DMS153 treated with DMSO at 0.1 percent for 48 hours (cell line): ENCODE measurements at regions not wholly inside any gene's neighbourhood (a gene's known extent, or its start where the extent isn't known, plus 50 kb on each side); places are given as distances from the start of the nearest gene placed in this dataset.

ENCODE experiments used
- DNase-seq: peaks from one replicate; lab custom pipeline; 2025; ENCODE audit not compliant: unreplicated experiment; lab: John Stamatoyannopoulos, UW

- DNase-seq: no peak
These were observed 389.7 kb upstream of the JARID2 start for GRCh38 chr6:14856177-14856576.

DNA sequence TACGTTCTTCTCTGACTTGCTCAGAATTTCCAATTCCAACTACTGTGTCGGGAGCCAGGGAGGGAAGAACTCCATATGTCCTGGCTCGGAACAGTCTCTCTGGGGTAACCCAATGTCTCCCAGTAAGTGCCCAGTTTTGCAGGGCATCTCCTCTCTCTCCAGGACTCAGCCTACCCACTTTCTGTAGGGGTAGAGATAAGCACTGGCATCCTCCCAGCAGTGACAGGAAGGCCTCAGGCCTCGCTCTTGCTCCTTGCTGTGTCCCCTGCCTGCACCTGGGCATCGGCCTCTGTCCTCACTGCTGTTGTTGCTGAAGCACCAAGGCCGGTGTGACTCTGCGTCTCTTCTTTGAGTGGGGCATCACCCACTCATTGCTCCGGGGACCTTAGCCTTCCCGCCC is 388.9 kb upstream of the JARID2 start:
- DNase-seq: no peak

DNA sequence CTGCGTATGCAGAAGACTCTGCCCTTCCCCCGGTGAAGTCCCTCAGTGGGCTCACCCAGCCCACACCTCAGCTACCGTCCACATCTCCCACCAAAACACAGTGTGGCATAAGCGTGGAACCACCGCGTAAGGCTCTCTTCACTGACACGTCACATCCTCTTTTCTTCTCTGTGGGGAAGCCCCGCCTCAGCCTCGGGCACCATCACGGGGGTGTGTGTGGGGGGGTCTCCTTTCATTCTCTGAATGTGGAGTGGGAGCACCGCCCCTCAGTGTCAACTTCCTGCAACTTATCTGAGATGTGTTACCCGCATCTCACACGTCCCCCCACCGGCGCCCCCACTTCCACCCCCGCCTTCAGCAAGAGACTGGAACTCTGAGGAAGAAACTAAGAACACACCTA is 388.4 kb upstream of the JARID2 start:
- no peak for DNase-seq

GRCh38 chr6:14858808-14859207 is 387.1 kb upstream of the JARID2 start:
- no peak for DNase-seq

DNA sequence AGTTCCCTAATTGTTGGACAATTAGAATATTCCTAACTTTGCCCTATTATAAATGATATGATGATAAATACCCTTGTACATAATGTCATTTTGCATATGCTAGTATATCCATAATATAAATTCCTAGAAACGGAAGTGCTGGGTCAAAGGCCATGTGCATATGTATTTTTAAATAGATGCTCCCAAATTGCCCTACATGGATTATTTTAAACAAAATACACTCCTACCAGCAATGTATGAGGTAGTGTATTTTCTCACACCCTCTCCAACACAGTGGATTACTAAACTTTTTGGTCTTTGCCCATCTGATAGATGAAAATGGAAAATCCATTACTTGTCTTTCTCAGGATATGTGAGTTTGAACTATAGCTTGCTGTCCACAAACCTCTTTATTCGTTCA is 385.1 kb upstream of the JARID2 start:
- no peak for DNase-seq

GRCh38 chr6:14861491-14861943 is 384.4 kb upstream of the JARID2 start:
- DNase-seq: no peak

DNA sequence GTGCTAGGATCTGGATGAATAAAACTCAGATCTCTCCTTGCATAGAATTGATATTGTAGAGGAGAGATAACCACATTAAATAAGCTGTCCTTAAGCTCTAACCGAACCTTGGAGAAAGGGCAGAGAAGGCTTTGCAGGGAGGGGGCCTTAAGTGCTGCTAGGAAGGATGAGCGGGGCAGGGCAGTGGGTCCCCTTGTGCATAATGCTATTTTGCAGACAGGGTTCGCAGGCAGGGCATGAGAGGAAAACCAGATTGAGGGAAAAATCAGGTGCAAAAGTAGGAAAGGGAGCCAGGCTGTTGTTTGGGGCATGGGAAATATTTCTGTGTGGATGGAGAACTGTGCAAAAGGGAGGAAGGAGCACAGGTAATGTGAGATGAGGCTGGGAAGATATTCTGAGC is 383.0 kb upstream of the JARID2 start:
- DNase-seq: no peak

DNA sequence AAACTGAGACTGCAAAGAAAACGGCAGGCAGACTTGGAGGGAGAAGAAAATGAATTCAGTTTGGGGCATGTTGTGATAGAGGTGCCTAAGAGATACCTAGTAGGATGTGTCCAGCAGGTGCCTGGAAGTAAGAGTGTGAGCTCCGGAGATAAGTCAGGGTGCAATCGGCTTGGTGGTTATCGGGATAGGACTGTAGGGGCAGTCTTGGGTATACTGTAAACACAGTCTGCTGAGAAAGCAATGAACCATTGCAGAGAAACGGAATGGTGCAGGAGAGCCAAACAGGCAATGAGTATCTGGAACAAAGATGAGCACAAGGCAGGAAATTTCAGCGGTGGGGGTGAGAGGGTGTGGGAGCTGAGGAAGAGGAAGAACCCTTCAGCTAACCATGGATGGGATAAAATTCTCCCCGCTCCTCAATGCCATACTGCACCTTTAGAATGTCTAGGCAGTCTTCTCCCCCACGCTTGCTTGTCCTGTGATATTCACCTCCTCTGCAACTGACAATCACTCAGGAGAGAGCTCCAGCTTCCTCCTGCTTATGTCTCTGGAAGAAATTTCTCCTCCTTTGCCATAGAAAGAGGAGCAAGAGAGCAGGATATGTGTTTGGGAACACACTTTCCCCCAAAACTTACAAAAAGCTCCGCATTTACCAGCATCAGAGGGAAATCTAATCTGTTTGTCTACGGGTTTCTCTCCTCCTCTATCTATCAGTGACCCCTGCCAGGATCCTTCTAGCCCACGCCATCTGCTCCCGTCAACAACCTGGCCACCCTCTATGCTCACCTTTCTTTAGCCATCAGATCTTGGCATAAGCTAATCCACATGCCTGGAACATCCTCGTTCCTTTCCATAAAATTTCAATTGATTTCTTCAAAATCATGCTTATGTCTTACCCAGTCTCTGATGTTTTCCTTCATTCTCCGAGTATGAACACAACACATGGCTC is 381.7 kb upstream of the JARID2 start:
- DNase-seq: no peak

GRCh38 chr6:14865531-14866100 is 380.3 kb upstream of the JARID2 start:
- DNase-seq: no peak

GRCh38 chr6:14867802-14868201 is 378.1 kb upstream of the JARID2 start:
- no peak for DNase-seq

- no peak for DNase-seq
These were observed 374.6 kb upstream of the JARID2 start for GRCh38 chr6:14871221-14871620.

DNA sequence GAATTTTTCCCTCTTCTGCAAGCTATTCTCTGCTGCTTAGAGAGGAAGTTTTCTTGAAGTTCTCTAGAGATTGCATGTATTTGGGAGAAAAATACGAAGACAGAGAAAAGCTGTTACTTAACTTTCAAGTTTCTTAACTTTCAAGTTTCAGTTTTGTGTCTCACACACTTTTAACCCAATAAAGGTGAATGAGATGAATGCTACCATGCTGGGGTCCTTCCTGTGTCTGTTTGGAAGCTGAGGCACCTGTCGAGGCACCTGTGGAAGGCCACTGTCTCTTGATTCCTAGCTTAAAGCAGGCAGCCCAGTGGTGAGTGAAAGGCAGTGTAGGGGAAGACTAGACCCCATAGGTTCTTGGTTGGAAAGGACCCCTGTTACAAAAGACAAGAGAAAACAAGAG is 372.8 kb upstream of the JARID2 start:
- DNase-seq: no peak

DNA sequence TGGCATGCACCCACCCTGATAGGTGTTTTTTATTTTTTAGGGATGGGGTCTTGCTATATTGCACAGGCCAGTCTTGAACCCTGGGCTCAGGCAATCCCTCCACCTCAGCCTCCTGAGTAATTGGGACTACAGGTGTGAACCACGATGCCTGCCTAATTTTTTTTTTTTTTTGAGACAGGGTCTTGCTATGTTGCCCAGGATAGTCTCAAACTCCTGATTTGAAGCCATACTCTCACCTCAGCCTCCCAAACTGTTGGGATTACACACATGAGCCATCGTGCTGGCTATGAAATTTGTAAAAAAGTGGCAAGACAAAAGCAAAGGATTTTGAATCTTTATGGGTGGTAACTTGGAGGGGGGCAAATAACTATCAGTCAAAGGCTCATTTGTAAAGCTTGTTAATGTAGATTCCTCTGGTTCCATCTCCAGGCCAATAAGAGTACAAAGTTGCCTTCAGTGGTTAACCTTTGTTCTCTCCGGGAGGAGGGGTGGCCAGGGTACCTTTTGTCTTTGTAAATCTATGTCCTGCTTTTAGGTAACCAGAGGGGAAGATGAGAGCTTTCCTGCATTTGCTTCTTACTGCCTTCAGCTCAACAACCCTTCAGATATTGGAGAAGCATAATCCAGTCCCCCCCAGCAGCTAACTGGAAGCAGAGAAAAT is 372.0 kb upstream of the JARID2 start:
- DNase-seq: no peak

GRCh38 chr6:14874975-14875480 is 370.8 kb upstream of the JARID2 start:
- no peak for DNase-seq

- no peak for DNase-seq
These were observed 370.3 kb upstream of the JARID2 start for GRCh38 chr6:14875481-14876063.

DNA sequence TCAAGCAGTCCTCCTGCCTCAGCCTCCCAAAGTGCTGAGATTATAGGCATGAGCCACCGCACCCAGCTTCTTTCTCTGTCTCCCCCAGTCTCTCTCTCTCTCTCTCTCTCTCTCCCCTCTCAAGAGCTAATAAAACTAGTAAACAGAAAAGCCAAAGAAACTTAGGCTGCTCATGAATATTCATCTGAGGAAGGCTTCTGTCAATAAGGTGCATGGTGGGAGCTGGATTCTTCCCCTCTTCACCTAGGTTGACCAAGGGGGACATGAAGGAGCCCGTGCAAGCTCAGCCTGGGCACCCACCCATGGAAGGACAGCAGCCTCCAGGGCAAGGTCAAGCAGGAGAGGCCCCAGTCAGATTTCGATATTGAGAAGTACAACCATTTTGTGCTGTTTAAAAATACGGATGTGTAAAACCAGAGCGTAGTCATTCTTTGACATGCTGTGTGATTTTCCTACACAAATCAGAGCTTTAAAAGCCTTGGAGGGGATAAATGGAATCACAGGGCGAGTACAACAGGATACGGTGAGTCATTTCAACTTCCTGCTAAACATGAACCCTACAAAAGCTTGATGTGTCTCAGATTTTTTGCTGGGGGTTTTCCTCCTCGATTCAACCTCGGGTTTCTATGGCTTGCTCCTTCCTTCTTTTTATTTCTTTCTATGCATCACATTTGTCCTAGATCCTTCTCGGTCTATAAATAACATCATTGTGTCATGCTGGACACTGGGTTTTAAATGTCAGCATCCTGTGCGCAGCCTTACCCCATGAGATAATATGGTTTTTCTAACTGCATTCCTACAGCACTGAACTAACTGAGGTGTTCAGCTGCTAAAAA is 368.9 kb upstream of the JARID2 start:
- no peak for DNase-seq

GRCh38 chr6:14877758-14878157 is 368.1 kb upstream of the JARID2 start:
- DNase-seq: no peak

DNA sequence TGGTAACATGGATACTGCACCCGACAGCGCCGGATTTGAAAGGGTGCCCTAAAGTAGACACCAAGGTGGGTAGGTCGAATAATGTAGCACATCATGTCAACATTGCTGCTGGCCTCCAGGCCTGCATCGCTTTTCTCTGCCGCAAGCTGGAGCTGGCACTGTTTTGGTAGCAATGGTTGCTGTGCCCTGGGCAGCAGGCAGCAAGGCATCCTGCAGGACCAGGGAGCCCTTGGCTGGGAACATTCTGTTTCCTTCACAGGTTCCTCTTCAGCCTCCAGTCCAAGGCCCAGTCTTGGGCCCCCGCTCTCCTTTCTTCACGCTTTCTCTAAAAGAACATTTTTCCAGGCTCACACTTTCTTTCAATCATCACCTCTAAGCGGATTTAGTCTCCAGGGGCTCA is 365.8 kb upstream of the JARID2 start:
- DNase-seq: no peak

- DNase-seq: no peak
These were observed 365.2 kb upstream of the JARID2 start for GRCh38 chr6:14880677-14881076.

DNA sequence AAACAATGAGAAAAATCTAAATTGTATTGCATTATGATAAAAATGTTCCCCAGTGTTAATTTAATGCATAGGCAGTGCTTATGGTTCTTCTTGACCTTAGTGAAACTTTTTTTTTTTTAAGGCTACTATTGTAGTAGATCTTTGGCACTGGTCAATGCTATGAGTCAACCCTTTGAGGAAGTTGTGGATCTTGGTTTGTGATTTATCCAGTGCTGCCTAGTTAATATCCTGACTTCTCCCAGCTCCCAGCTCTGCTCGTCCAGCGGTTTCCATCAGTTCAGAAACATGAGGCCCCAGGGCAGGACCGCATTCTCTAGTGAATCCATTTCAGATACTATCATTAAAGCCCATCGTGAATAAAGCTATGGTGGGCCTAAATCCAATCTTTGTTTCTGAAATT is 364.5 kb upstream of the JARID2 start:
- DNase-seq: no peak
